Parathyroid adenoma (tissue), 2 donors: ENCODE measurements at regions not wholly inside any gene's neighbourhood (a gene's known extent, or its start where the extent isn't known, plus 50 kb on each side); places are given as distances from the start of the nearest gene placed in this dataset.

Experiments used
- H2AFZ ChIP-seq: fragments of 300-600 bp; sonication (generic); one replicate; pipeline ENCODE4 v1.7.0; 2017; ENCODE audit warnings: antibody characterized with exemption, mild to moderate bottlenecking
- H3K27ac ChIP-seq: fragments of 300-600 bp; sonication (generic); one replicate; pipeline ENCODE4 v1.7.0; 2017
- H3K27me3 ChIP-seq: fragments of 300-600 bp; sonication (generic); one replicate; pipeline ENCODE4 v1.7.0; 2017; ENCODE audit warnings: low read length; ENCODE audit not compliant: control insufficient read depth, insufficient read depth
- H3K36me3 ChIP-seq: fragments of 300-600 bp; sonication (generic); one replicate; pipeline ENCODE4 v1.7.0; 2017; ENCODE audit warnings: low read length; ENCODE audit not compliant: control insufficient read depth, insufficient read depth
- H3K4me1 ChIP-seq: fragments of 300-600 bp; sonication (generic); one replicate; pipeline ENCODE4 v1.7.0; 2017; ENCODE audit warnings: control low read depth
- H3K4me2 ChIP-seq: fragments of 300-600 bp; sonication (generic); one replicate; pipeline ENCODE4 v1.7.0; 2017; ENCODE audit warnings: low read length
- H3K4me3 ChIP-seq: fragments of 300-600 bp; sonication (generic); one replicate; pipeline ENCODE4 v1.7.0; 2017; ENCODE audit warnings: low read depth, low read length
- H3K79me2 ChIP-seq: fragments of 300-600 bp; sonication (generic); one replicate; pipeline ENCODE4 v1.7.0; 2017; ENCODE audit warnings: control low read depth
- H3K9ac ChIP-seq: fragments of 300-600 bp; sonication (generic); one replicate; pipeline ENCODE4 v1.7.0; 2017; ENCODE audit warnings: mild to moderate bottlenecking
- H3K9me3 ChIP-seq: fragments of 300-600 bp; sonication (generic); one replicate; pipeline ENCODE4 v1.7.0; 2017; ENCODE audit warnings: low read length; ENCODE audit not compliant: control insufficient read depth
- CTCF ChIP-seq: fragments of 300-600 bp; sonication (generic); IDR thresholded peaks from one replicate; pipeline ENCODE4 v1.7.0; 2017; ENCODE audit warnings: antibody characterized with exemption, mild to moderate bottlenecking
- donor health status: primary hyperparathyroidism.

- Histone ChIP-seq H3K27ac (no peak overlapping the region), H3K79me2 (no peaks in the 10 kb centered on the region), H3K36me3 (no peaks in the 10 kb centered on the region), H3K27me3 (no peaks in the 10 kb centered on the region), H2AFZ (no peak overlapping the region), H3K4me1 (no peaks in the 10 kb centered on the region), H3K4me2 (no peak overlapping the region), H3K4me3 (no peak overlapping the region), H3K9ac (no peak overlapping the region), H3K9me3 (no peaks in the 10 kb centered on the region)
- no peak for TF ChIP-seq CTCF
These were observed 354.0 kb downstream of the ARL4A start for GRCh38 chr7:13041368-13041988.

GRCh38 chr7:13042605-13043236 lies 355.3 kb downstream of the ARL4A start:
- Histone ChIP-seq H3K4me3 (no peak overlapping the region), H3K9ac (no peak overlapping the region)

GRCh38 chr7:13044309-13044708 lies 356.9 kb downstream of the ARL4A start:
- TF ChIP-seq CTCF = no peak
- no peaks in the 10 kb centered on the region for H3K36me3 ChIP-seq
- H2AFZ ChIP-seq = no peak overlapping the region
- no peak overlapping the region for H3K27ac ChIP-seq
- H3K4me3 ChIP-seq = no peak overlapping the region
- H3K9ac ChIP-seq = no peak overlapping the region
- H3K79me2 ChIP-seq = no peaks in the 10 kb centered on the region
- no peaks in the 10 kb centered on the region for H3K9me3 ChIP-seq
- no peaks in the 10 kb centered on the region for H3K27me3 ChIP-seq
- H3K4me2 ChIP-seq = no peak overlapping the region
- no peaks in the 10 kb centered on the region for H3K4me1 ChIP-seq

More at GRCh38 chr7:13042605-13043236, 355.3 kb downstream of the ARL4A start:
- no peaks in the 10 kb centered on the region for H3K4me1 ChIP-seq
- H3K9me3 ChIP-seq = no peaks in the 10 kb centered on the region
- no peak overlapping the region for H3K27ac ChIP-seq
- no peak overlapping the region for H3K4me2 ChIP-seq
- no peak overlapping the region for H2AFZ ChIP-seq
- H3K79me2 ChIP-seq = no peaks in the 10 kb centered on the region
- no peak for TF ChIP-seq CTCF
- no peaks in the 10 kb centered on the region for H3K27me3 ChIP-seq
- no peaks in the 10 kb centered on the region for H3K36me3 ChIP-seq

- no peaks in the 10 kb centered on the region for H3K4me1 ChIP-seq
- no peaks in the 10 kb centered on the region for H3K79me2 ChIP-seq
- no peaks in the 10 kb centered on the region for H3K36me3 ChIP-seq
- H3K4me2 ChIP-seq = no peak overlapping the region
- H2AFZ ChIP-seq = no peak overlapping the region
- no peaks in the 10 kb centered on the region for H3K9me3 ChIP-seq
- no peak for TF ChIP-seq CTCF
- H3K27ac ChIP-seq = no peak overlapping the region
- no peaks in the 10 kb centered on the region for H3K27me3 ChIP-seq
- no peak overlapping the region for H3K9ac ChIP-seq
- no peak overlapping the region for H3K4me3 ChIP-seq
These were observed 359.6 kb downstream of the ARL4A start for GRCh38 chr7:13047061-13047460.

- Histone ChIP-seq H3K27ac (no peak overlapping the region), H3K4me1 (no peaks in the 10 kb centered on the region), H3K9ac (no peak overlapping the region), H3K4me2 (no peak overlapping the region), H3K4me3 (no peak overlapping the region), H2AFZ (no peak overlapping the region), H3K79me2 (no peaks in the 10 kb centered on the region), H3K36me3 (no peaks in the 10 kb centered on the region), H3K27me3 (no peaks in the 10 kb centered on the region), H3K9me3 (no peaks in the 10 kb centered on the region)
- no peak for TF ChIP-seq CTCF
These were observed 362.5 kb downstream of the ARL4A start for GRCh38 chr7:13049946-13050345.
